Panc1 (cell line): ENCODE measurements at regions not wholly inside any gene's neighbourhood (a gene's known extent, or its start where the extent isn't known, plus 50 kb on each side); places are given as distances from the start of the nearest gene placed in this dataset.
"Not testable (repeated sequence)": the region's sequence is repeated elsewhere in the genome, so short reads cannot be mapped to it uniquely, and the experiment has no call there.

ENCODE experiments used
- ATAC-seq: fragments of 200-7000 bp; cut with Tn5 transposase; 2 replicates; pipeline ENCODE4 v1.9.1; 2020; ENCODE audit warnings: mild to moderate bottlenecking, moderate library complexity
- BruUV-seq: library from RNA; stranded (reverse); fragments of 400-500 nt; replicated peaks from 2 replicates; lab custom pipeline; 2021; lab: Mats Ljungman, UMichigan
- CTCF ChIA-PET: fragments of 300-600 bp; sonication (Branson Sonifier 250); formaldehyde crosslinking; loops from one replicate; lab custom pipeline; 2022; ENCODE audit warnings: antibody characterized with exemption; lab: Charles Lee
- POLR2A ChIA-PET: fragments of 300-600 bp; sonication (Branson Sonifier 250); formaldehyde crosslinking; loops from one replicate; lab custom pipeline; 2022; ENCODE audit warnings: antibody characterized with exemption; lab: Charles Lee
- DNase-seq: peaks from one replicate; pipeline ENCODE4 v3.0.0-alpha.2; 2010; ENCODE audit warnings: low read depth, low spot score
- H3K27ac ChIP-seq: 2 replicates; pipeline ENCODE4 v1.5.1; 2011; ENCODE audit warnings: mild to moderate bottlenecking, low read length, inconsistent platforms
- H3K27me3 ChIP-seq: fragments of 200-500 bp; sonication (Bioruptor generic); 2 replicates; pipeline ENCODE4 v1.6.0; 2014; ENCODE audit warnings: low read length, inconsistent platforms; ENCODE audit not compliant: control insufficient read depth, insufficient read depth
- H3K36me3 ChIP-seq: fragments of 200-500 bp; sonication (Bioruptor generic); 2 replicates; pipeline ENCODE4 v1.5.1; 2014; ENCODE audit warnings: inconsistent platforms, mild to moderate bottlenecking, low read length, moderate library complexity; ENCODE audit not compliant: control insufficient read depth, insufficient read depth
- H3K4me1 ChIP-seq: 2 replicates; pipeline ENCODE4 v1.5.1; 2011; ENCODE audit warnings: inconsistent platforms, mild to moderate bottlenecking, low read length, moderate library complexity; ENCODE audit not compliant: control insufficient read depth, insufficient read depth
- H3K4me3 ChIP-seq, 2 experiments: 2 replicates each; pipeline ENCODE4 v1.5.1; 2011 to 2012; ENCODE audit warnings: low read depth in 2 of 2, low read length in 2 of 2, mild to moderate bottlenecking in 2 of 2, inconsistent platforms in 1 of 2, moderate library complexity in 1 of 2
- H3K9me3 ChIP-seq: fragments of 200-500 bp; sonication (Bioruptor generic); 2 replicates; pipeline ENCODE4 v1.5.1; 2014; ENCODE audit warnings: low read depth, mild to moderate bottlenecking, inconsistent platforms, low read length, moderate library complexity; ENCODE audit not compliant: control insufficient read depth, insufficient read depth
- CTCF ChIP-seq: fragments of 450-650 bp; IDR thresholded peaks from 2 replicates; pipeline ENCODE4 v1.5.1; 2017; ENCODE audit warnings: mild to moderate bottlenecking
- POLR2AphosphoS5 ChIP-seq: IDR thresholded peaks from 2 replicates; pipeline ENCODE4 v1.6.1; 2012; ENCODE audit warnings: mild to moderate bottlenecking, low read depth, low read length, moderate library complexity
- REST ChIP-seq, 2 experiments: IDR thresholded peaks; 2 replicates each; pipeline ENCODE4 v1.6.1; 2011 to 2012; ENCODE audit warnings: low read depth in 2 of 2, control low read depth in 1 of 2, low read length in 1 of 2, mild to moderate bottlenecking in 1 of 2, moderate library complexity in 1 of 2; ENCODE audit not compliant: insufficient read depth in 1 of 2
- SIN3A ChIP-seq: IDR thresholded peaks from 2 replicates; pipeline ENCODE4 v1.6.1; 2012; ENCODE audit warnings: low read depth, mild to moderate bottlenecking, low read length, moderate library complexity, borderline replicate concordance; ENCODE audit not compliant: insufficient read depth
- TCF7L2 ChIP-seq: IDR thresholded peaks from 2 replicates; pipeline ENCODE4 v1.6.1; 2011; ENCODE audit warnings: mild to moderate bottlenecking, low read depth, low read length, inconsistent platforms
- in situ Hi-C: cut with HindIII; loops from 2 replicates; pipeline ENCODE4 v1.10.0; 2016; ENCODE audit warnings: low sequenced_read_pairs, low pct_unique_long_range_greater_than_20kb
- intact Hi-C: fragments of 100-400 bp; cut with micrococcal nuclease; formaldehyde crosslinking; loops from one replicate; pipeline ENCODE4 v1.10.0; 2022; ENCODE audit not compliant: unreplicated experiment

DNA sequence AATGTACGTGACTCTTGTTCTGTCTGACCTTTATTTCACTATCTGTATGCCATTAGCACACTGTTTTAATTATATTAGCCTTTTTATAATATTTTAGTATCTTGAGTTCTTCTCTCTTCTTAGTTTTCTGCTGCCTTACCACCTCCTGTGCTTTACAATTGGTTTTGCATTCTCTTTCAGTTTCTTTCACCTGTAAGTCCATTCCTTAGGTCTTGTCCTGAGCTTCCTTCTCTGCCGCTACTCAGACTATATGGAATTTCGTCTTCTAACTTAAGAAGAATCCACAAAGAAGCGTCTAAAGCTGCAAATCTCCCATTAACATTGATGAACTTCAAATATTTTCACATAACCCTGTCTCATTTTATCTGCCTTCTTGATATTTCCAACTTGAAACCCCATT lies 642.9 kb downstream of the MAT2B start:
- no peaks in the 10 kb centered on the region for H3K4me1 ChIP-seq
- in situ Hi-C loops: no loop called here
- ATAC-seq (no peak), DNase-seq (no peak)
- no peak overlapping the region for H3K27ac ChIP-seq
- intact Hi-C loops: no loop called here
- H3K27me3 ChIP-seq: no peaks in the 10 kb centered on the region
- ChIA-PET CTCF (no interaction called here), POLR2A (no interaction called here)
- H3K9me3 ChIP-seq: no peaks in the 10 kb centered on the region
- H3K36me3 ChIP-seq: no peaks in the 10 kb centered on the region
- no peak overlapping the region for H3K4me3 ChIP-seq
- TF ChIP-seq REST (IDR thresholded peaks at IDR 0.05; ENCODE audit: insufficient read depth in 1 of 2, low read depth in 2 of 2, low read length in 1 of 2) (no peak), TCF7L2 (no peak), POLR2AphosphoS5 (no peak), CTCF (no peak), SIN3A (no peak)
- no TSS peak for BruUV-seq

GRCh38 chr5:164152539-164152938 lies 647.1 kb downstream of the MAT2B start:
- CTCF ChIA-PET, H3K27ac ChIP-seq, in situ Hi-C loops, BruUV-seq, intact Hi-C loops, DNase-seq, H3K4me1 ChIP-seq, H3K27me3 ChIP-seq, H3K36me3 ChIP-seq, H3K9me3 ChIP-seq, ATAC-seq, POLR2A ChIA-PET, H3K4me3 ChIP-seq: not testable (repeated sequence)

DNA sequence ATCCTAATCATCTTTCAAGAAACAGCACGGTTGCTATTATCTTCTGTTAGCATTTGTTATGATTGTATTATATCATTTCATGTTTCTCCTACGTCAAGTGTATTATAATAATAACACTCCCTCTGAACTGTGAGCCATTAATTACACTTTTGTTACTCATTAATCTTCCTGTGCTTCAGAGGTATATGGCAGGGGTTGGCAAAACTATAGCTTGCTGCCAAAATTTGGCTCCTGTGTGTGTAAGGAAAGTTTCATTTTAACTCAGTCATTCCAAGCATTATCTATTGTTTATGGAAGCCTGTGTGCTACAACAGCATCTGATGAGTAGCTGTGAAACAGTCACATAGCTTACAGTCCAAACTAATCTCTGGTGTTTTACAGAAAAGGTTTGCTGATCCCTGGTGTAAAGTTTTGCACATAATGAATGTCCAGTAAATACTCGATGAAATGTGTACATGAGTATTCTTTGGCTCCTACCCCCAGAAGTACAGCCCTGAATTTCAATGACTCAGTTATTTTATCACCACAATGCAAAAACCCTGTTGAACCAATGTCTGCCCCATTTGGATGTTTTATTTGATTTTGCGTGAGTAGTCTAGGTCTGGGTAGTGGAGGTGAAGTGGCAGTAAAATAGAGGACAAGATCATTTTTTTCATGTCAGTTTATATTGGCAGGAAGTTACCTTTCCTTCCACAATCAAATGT lies 648.2 kb downstream of the MAT2B start:
- Histone ChIP-seq H3K9me3 (no peaks in the 10 kb centered on the region), H3K36me3 (no peaks in the 10 kb centered on the region), H3K27me3 (no peaks in the 10 kb centered on the region), H3K4me3 (no peak overlapping the region), H3K27ac (no peak overlapping the region), H3K4me1 (no peaks in the 10 kb centered on the region)
- no peak for ATAC-seq
- intact Hi-C loops (no loop called here), in situ Hi-C loops (no loop called here)
- DNase-seq: no peak
- ChIA-PET POLR2A (no interaction called here), CTCF (no interaction called here)
- TF ChIP-seq CTCF (no peak), SIN3A (no peak), POLR2AphosphoS5 (no peak), REST (IDR thresholded peaks at IDR 0.05; ENCODE audit: insufficient read depth in 1 of 2, low read depth in 2 of 2, low read length in 1 of 2) (no peak), TCF7L2 (no peak)
- BruUV-seq: no TSS peak
